Erythroblast (primary cell): ENCODE measurements at regions not wholly inside any gene's neighbourhood (a gene's known extent, or its start where the extent isn't known, plus 50 kb on each side); places are given as distances from the start of the nearest gene placed in this dataset.

Experiments
- GATA1 ChIP-seq: IDR thresholded peaks from 2 replicates; pipeline ENCODE4 v1.6.1; 2011; ENCODE audit warnings: low read depth, mild to moderate bottlenecking, control low read depth, low read length, moderate library complexity
- POLR2A ChIP-seq: IDR thresholded peaks from 2 replicates; pipeline ENCODE4 v1.6.1; 2011; ENCODE audit warnings: mild to moderate bottlenecking, low read length

- TF ChIP-seq POLR2A: no peak
- TF ChIP-seq GATA1: no peak
Observed at GRCh38 chr15:31977138-31977537, 53.2 kb upstream of the CHRNA7 start.
